ENCODE measurements at regions not wholly inside any gene's neighbourhood (a gene's known extent, or its start where the extent isn't known, plus 50 kb on each side); places are given as distances from the start of the nearest gene placed in this dataset.

- no peak for ATAC-seq (ENCODE audit: poor library complexity)
- intact Hi-C loops (cut with DNase I), result no loop called here
Measured at GRCh38 chr3:148331081-148331846, 366.4 kb upstream of the AGTR1 start.

GRCh38 chr3:148332509-148332908 is 365.2 kb upstream of the AGTR1 start:
- no peak for DNase-seq
- ATAC-seq (ENCODE audit: poor library complexity), result no peak
- intact Hi-C loops (cut with DNase I), result no loop called here

More at GRCh38 chr3:148331081-148331846, 366.4 kb upstream of the AGTR1 start:
- DNase-seq, result no peak

GRCh38 chr3:148333091-148333490 is 364.6 kb upstream of the AGTR1 start:
- ATAC-seq (ENCODE audit: poor library complexity) (no peak), DNase-seq (no peak)
- intact Hi-C loops (cut with DNase I), result no loop called here

- ATAC-seq (ENCODE audit: poor library complexity), result no peak
Measured at GRCh38 chr3:148335612-148336011, 362.1 kb upstream of the AGTR1 start.

GRCh38 chr3:148343416-148343815 is 354.3 kb upstream of the AGTR1 start:
- intact Hi-C loops (cut with DNase I), result no loop called here
- ATAC-seq (ENCODE audit: poor library complexity) (no peak), DNase-seq (no peak)

More at GRCh38 chr3:148335612-148336011, 362.1 kb upstream of the AGTR1 start:
- intact Hi-C loops (cut with DNase I), result no loop called here
- no peak for DNase-seq

- intact Hi-C loops (cut with DNase I), result no loop called here
- ATAC-seq (ENCODE audit: poor library complexity), result no peak
- DNase-seq, result no peak
Measured at GRCh38 chr3:148344521-148344920, 353.2 kb upstream of the AGTR1 start.

GRCh38 chr3:148360051-148360450 is 337.7 kb upstream of the AGTR1 start:
- ATAC-seq (ENCODE audit: poor library complexity) (no peak), DNase-seq (no peak)
- intact Hi-C loops (cut with DNase I), result no loop called here

- intact Hi-C loops (cut with DNase I), result no loop called here
- DNase-seq (no peak), ATAC-seq (ENCODE audit: poor library complexity) (no peak)
Measured at GRCh38 chr3:148366743-148367410, 330.8 kb upstream of the AGTR1 start.

- intact Hi-C loops (cut with DNase I), result no loop called here
- DNase-seq (no peak), ATAC-seq (ENCODE audit: poor library complexity) (no peak)
Measured at GRCh38 chr3:148367756-148368155, 329.9 kb upstream of the AGTR1 start.

- ATAC-seq (ENCODE audit: poor library complexity) (no peak), DNase-seq (no peak)
- intact Hi-C loops (cut with DNase I), result no loop called here
Measured at GRCh38 chr3:148369381-148369780, 328.3 kb upstream of the AGTR1 start.

- no peak for DNase-seq
- intact Hi-C loops (cut with DNase I), result loop anchor here (10.0 kb wide), 1 partner anchor 572 kb away; no protein-coding TSS in a partner anchor
- ATAC-seq (ENCODE audit: poor library complexity), result no peak
Measured at GRCh38 chr3:148372206-148372875, 325.4 kb upstream of the AGTR1 start.

- intact Hi-C loops (cut with DNase I), result loop anchor here (10.0 kb wide), 1 partner anchor 571 kb away; no protein-coding TSS in a partner anchor
- no peak for ATAC-seq (ENCODE audit: poor library complexity)
- no peak for DNase-seq
Measured at GRCh38 chr3:148373961-148374360, 323.7 kb upstream of the AGTR1 start.

- DNase-seq, result no peak
- intact Hi-C loops (cut with DNase I), result loop anchor here (10.0 kb wide), 1 partner anchor 565 kb away; no protein-coding TSS in a partner anchor
- peak; percentile 65 for ATAC-seq (ENCODE audit: poor library complexity)
Measured at GRCh38 chr3:148379763-148380382, 317.8 kb upstream of the AGTR1 start.

- no peak for DNase-seq
- intact Hi-C loops (cut with DNase I), result no loop called here
- no peak for ATAC-seq (ENCODE audit: poor library complexity)
Measured at GRCh38 chr3:148381051-148381450, 316.7 kb upstream of the AGTR1 start.

- no peak for ATAC-seq (ENCODE audit: poor library complexity)
- intact Hi-C loops (cut with DNase I), result no loop called here
Measured at GRCh38 chr3:148389916-148390315, 307.8 kb upstream of the AGTR1 start.

GRCh38 chr3:148395821-148396220 is 301.9 kb upstream of the AGTR1 start:
- intact Hi-C loops (cut with DNase I), result no loop called here
- DNase-seq, result no peak
- ATAC-seq (ENCODE audit: poor library complexity), result no peak

More at GRCh38 chr3:148389916-148390315, 307.8 kb upstream of the AGTR1 start:
- DNase-seq, result no peak

GRCh38 chr3:148400754-148401153 is 296.9 kb upstream of the AGTR1 start:
- peak; percentile 38 for ATAC-seq (ENCODE audit: poor library complexity)
- no peak for DNase-seq
- intact Hi-C loops (cut with DNase I), result no loop called here

GRCh38 chr3:148408667-148409066 is 289.0 kb upstream of the AGTR1 start:
- no peak for DNase-seq
- ATAC-seq (ENCODE audit: poor library complexity), result no peak
- intact Hi-C loops (cut with DNase I), result no loop called here

- intact Hi-C loops (cut with DNase I), result no loop called here
- DNase-seq (no peak), ATAC-seq (ENCODE audit: poor library complexity) (no peak)
Measured at GRCh38 chr3:148420242-148420641, 277.5 kb upstream of the AGTR1 start.
